IMR-90 (cell line): ENCODE measurements at regions not wholly inside any gene's neighbourhood (a gene's known extent, or its start where the extent isn't known, plus 50 kb on each side); places are given as distances from the start of the nearest gene placed in this dataset.

Source experiments
- ATAC-seq: fragments of 200-7000 bp; cut with Tn5 transposase; 2 replicates; pipeline ENCODE4 v1.9.1; 2020; ENCODE audit warnings: low read depth, mild to moderate bottlenecking, moderate library complexity
- BruUV-seq: library from RNA; stranded (reverse); fragments of 400-500 nt; replicated peaks from 2 replicates; lab custom pipeline; 2021; lab: Mats Ljungman, UMichigan
- CTCF ChIA-PET: fragments of 300-600 bp; formaldehyde crosslinking; extraction: SDS; loops from one replicate; lab custom pipeline; 2021; ENCODE audit warnings: antibody characterized with exemption; lab: Yijun Ruan, JAX
- POLR2A ChIA-PET: fragments of 300-600 bp; sonication (Branson Sonifier 250); formaldehyde crosslinking; loops from one replicate; lab custom pipeline; 2022; ENCODE audit warnings: antibody characterized with exemption; ENCODE audit not compliant: unreplicated experiment; lab: Charles Lee
- DNase-seq: peaks from one replicate; pipeline ENCODE4 v3.0.0; 2013
- H2AFZ ChIP-seq: replicated peaks from 2 replicates; pipeline ENCODE3; 2013; ENCODE audit warnings: low read length, mild to moderate bottlenecking; ENCODE audit not compliant: poor library complexity
- H2AK5ac ChIP-seq: 2 replicates; pipeline ENCODE4 v1.6.1; 2013; ENCODE audit warnings: low read depth, low read length, inconsistent platforms
- H2AK9ac ChIP-seq: replicated peaks from 2 replicates; pipeline ENCODE3; 2013; ENCODE audit warnings: mild to moderate bottlenecking, low read depth, low read length, moderate library complexity; ENCODE audit not compliant: poor library complexity
- H2BK120ac ChIP-seq: 2 replicates; pipeline ENCODE4 v1.6.1; 2013; ENCODE audit warnings: low read depth, low read length, inconsistent platforms
- H2BK15ac ChIP-seq: 3 replicates; pipeline ENCODE4 v1.6.1; 2013; ENCODE audit warnings: low read depth, low read length, inconsistent platforms
- H2BK20ac ChIP-seq: 2 replicates; pipeline ENCODE4 v1.6.1; 2013; ENCODE audit warnings: low read depth, mild to moderate bottlenecking, inconsistent platforms, low read length, moderate library complexity
- H2BK5ac ChIP-seq: 2 replicates; pipeline ENCODE4 v1.6.1; 2013; ENCODE audit warnings: mild to moderate bottlenecking, low read depth, low read length, inconsistent platforms; ENCODE audit not compliant: poor library complexity, severe bottlenecking
- H3K14ac ChIP-seq: replicated peaks from 2 replicates; pipeline ENCODE4 v1.6.1; 2013; ENCODE audit warnings: low read depth, low read length, inconsistent platforms
- H3K18ac ChIP-seq: 2 replicates; pipeline ENCODE4 v1.6.1; 2013; ENCODE audit warnings: low read depth, low read length, control low read depth
- H3K23ac ChIP-seq: 2 replicates; pipeline ENCODE4 v1.6.1; 2013; ENCODE audit warnings: low read depth, low read length, inconsistent platforms
- H3K27ac ChIP-seq: 2 replicates; pipeline ENCODE4 v1.5.1; 2013; ENCODE audit warnings: mild to moderate bottlenecking, control low read depth, low read length; ENCODE audit not compliant: insufficient read depth
- H3K27me3 ChIP-seq: 2 replicates; pipeline ENCODE4 v1.6.1; 2013; ENCODE audit warnings: low read length; ENCODE audit not compliant: control insufficient read depth, insufficient read depth
- H3K36me3 ChIP-seq: 2 replicates; pipeline ENCODE4 v1.6.1; 2013; ENCODE audit warnings: low read length, mixed read lengths; ENCODE audit not compliant: control insufficient read depth, insufficient read depth
- H3K4ac ChIP-seq: 2 replicates; pipeline ENCODE4 v1.6.1; 2013; ENCODE audit warnings: low read depth, low read length, inconsistent platforms
- H3K4me1 ChIP-seq: 2 replicates; pipeline ENCODE4 v1.6.1; 2013; ENCODE audit warnings: low read length, mixed read lengths; ENCODE audit not compliant: control insufficient read depth, insufficient read depth
- H3K4me2 ChIP-seq: 2 replicates; pipeline ENCODE4 v1.6.1; 2013; ENCODE audit warnings: low read depth, mild to moderate bottlenecking, control low read depth, low read length, moderate library complexity
- H3K4me3 ChIP-seq: 2 replicates; pipeline ENCODE4 v1.5.1; 2013; ENCODE audit warnings: low read depth, mild to moderate bottlenecking, control low read depth, low read length, moderate library complexity; ENCODE audit not compliant: insufficient read depth
- H3K56ac ChIP-seq: 2 replicates; pipeline ENCODE4 v1.6.1; 2013; ENCODE audit warnings: low read length, inconsistent platforms; ENCODE audit not compliant: insufficient read depth; ENCODE audit errors: extremely low read depth
- H3K79me1 ChIP-seq, 2 experiments: 2 replicates each; pipeline ENCODE4 v1.6.1; 2013; ENCODE audit warnings: low read length in 2 of 2, inconsistent platforms in 1 of 2, low read depth in 1 of 2
- H3K9ac ChIP-seq: 2 replicates; pipeline ENCODE4 v1.6.1; 2013; ENCODE audit warnings: low read depth, low read length, control low read depth
- H3K9me1 ChIP-seq: 2 replicates; pipeline ENCODE4 v1.6.1; 2013; ENCODE audit warnings: low read length, inconsistent platforms; ENCODE audit not compliant: insufficient read depth
- H3K9me3 ChIP-seq: 2 replicates; pipeline ENCODE4 v1.6.1; 2013; ENCODE audit warnings: low read length; ENCODE audit not compliant: control insufficient read depth, insufficient read depth
- H4K20me1 ChIP-seq: 2 replicates; pipeline ENCODE4 v1.6.1; 2013; ENCODE audit warnings: low read length, inconsistent platforms; ENCODE audit not compliant: insufficient read depth
- H4K5ac ChIP-seq: 2 replicates; pipeline ENCODE4 v1.6.1; 2013; ENCODE audit warnings: mild to moderate bottlenecking, low read depth, low read length, control low read depth
- H4K8ac ChIP-seq, 2 experiments: 2 replicates each; pipeline ENCODE4 v1.6.1; 2013; ENCODE audit warnings: low read depth in 2 of 2, low read length in 2 of 2, control low read depth in 1 of 2, inconsistent platforms in 1 of 2
- H4K91ac ChIP-seq: 2 replicates; pipeline ENCODE4 v1.6.1; 2013; ENCODE audit warnings: low read depth, low read length, inconsistent platforms; ENCODE audit not compliant: insufficient read depth
- BHLHE40 ChIP-seq: fragments of 150-350 bp; IDR thresholded peaks from 2 replicates; pipeline ENCODE4 v1.6.1; 2016; ENCODE audit warnings: mild to moderate bottlenecking, low read depth, low read length
- CEBPB ChIP-seq: IDR thresholded peaks from 2 replicates; pipeline ENCODE4 v1.6.1; 2012; ENCODE audit warnings: low read depth, low read length, improper control_type of control experiment
- CTCF ChIP-seq: conservative IDR thresholded peaks from 2 replicates; pipeline ENCODE4 v1.5.1; 2012; ENCODE audit warnings: mild to moderate bottlenecking, low read depth, low read length, improper control_type of control experiment
- MAZ ChIP-seq: IDR thresholded peaks from 2 replicates; pipeline ENCODE4 v1.6.1; 2012; ENCODE audit warnings: low read depth, mild to moderate bottlenecking, low read length, improper control_type of control experiment, moderate library complexity, borderline replicate concordance
- MXI1 ChIP-seq: IDR thresholded peaks from 2 replicates; pipeline ENCODE4 v1.6.1; 2012; ENCODE audit warnings: low read depth, mild to moderate bottlenecking, low read length, moderate library complexity, borderline replicate concordance
- NFE2L2 ChIP-seq: fragments of 150-350 bp; IDR thresholded peaks from 2 replicates; pipeline ENCODE4 v1.6.1; 2016; ENCODE audit warnings: low read depth, mild to moderate bottlenecking, low read length
- RCOR1 ChIP-seq: IDR thresholded peaks from 2 replicates; pipeline ENCODE4 v1.6.1; 2012; ENCODE audit warnings: mild to moderate bottlenecking, low read length, improper control_type of control experiment; ENCODE audit not compliant: insufficient replicate concordance
- RFX5 ChIP-seq: IDR thresholded peaks from 2 replicates; pipeline ENCODE4 v1.8.0; 2012; ENCODE audit warnings: low read depth, mild to moderate bottlenecking, low read length, moderate library complexity
- WGBS, 2 experiments: methylation state at CpG; one replicate each; pipeline versions ENCODE4 v1.1.5 to v1.1.7; 2013; ENCODE audit warnings: missing lambda C conversion rate in 2 of 2; ENCODE audit not compliant: insufficient read length in 1 of 2; ENCODE audit errors: extremely low coverage in 2 of 2; 5-methylcytosine and 5-hydroxymethylcytosine counted together
- dilution Hi-C: fragments of 300-500 bp; cut with HindIII; formaldehyde crosslinking; loops from one replicate; pipeline ENCODE4 v1.14.3; 2018; ENCODE audit warnings: low sequenced_read_pairs; ENCODE audit not compliant: unreplicated experiment
- in situ Hi-C: fragments of 300-500 bp; cut with MboI; formaldehyde crosslinking; loops from 3 replicates; pipeline ENCODE4 v1.14.3; 2019; ENCODE audit warnings: low sequenced_read_pairs, inconsistent platforms, mixed read lengths
- intact Hi-C: fragments of 100-400 bp; cut with micrococcal nuclease; formaldehyde crosslinking; loops from 2 replicates; pipeline ENCODE4 v1.10.0; 2022
- TF ChIP-seq, protein P1 (sequence below): fragments of 150-350 bp; IDR thresholded peaks from 2 replicates; pipeline ENCODE4 v1.6.1; 2017; ENCODE audit warnings: mild to moderate bottlenecking, antibody characterized with exemption, low read length, low read depth
- TF ChIP-seq, protein P2 (sequence below): fragments of 150-350 bp; IDR thresholded peaks from 2 replicates; pipeline ENCODE4 v1.6.1; 2016; ENCODE audit warnings: low read depth, mild to moderate bottlenecking, low read length, moderate library complexity, borderline replicate concordance

GRCh38 chr6:4585682-4586468 is 190.3 kb upstream of the CDYL start (continued):
- TF ChIP-seq, protein P1, sequence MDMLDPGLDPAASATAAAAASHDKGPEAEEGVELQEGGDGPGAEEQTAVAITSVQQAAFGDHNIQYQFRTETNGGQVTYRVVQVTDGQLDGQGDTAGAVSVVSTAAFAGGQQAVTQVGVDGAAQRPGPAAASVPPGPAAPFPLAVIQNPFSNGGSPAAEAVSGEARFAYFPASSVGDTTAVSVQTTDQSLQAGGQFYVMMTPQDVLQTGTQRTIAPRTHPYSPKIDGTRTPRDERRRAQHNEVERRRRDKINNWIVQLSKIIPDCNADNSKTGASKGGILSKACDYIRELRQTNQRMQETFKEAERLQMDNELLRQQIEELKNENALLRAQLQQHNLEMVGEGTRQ: no peak

GRCh38 chr6:4584801-4585200 is 191.4 kb upstream of the CDYL start:
- Histone ChIP-seq H2BK5ac (no peak overlapping the region), H3K36me3 (no peaks in the 10 kb centered on the region), H3K23ac (no peak overlapping the region), H3K4me2 (no peak overlapping the region), H3K9me1 (peaks cover 11% of the 10 kb centered on the region), H2BK120ac (peak overlapping the region; percentile 7; the same call in 1 of the 2 replicates), H3K14ac (no peak overlapping the region), H3K4me3 (no peak overlapping the region), H4K5ac (no peak overlapping the region), H3K79me1 (peaks cover 0 to 7% of the 10 kb centered on the region in 2 experiments; a peak in 1 of 4 replicates), H3K56ac (no peak overlapping the region), H4K91ac (no peak overlapping the region), H3K4ac (no peak overlapping the region), H2AK9ac (no peak overlapping the region), H3K18ac (no peak overlapping the region), H4K8ac (no peak overlapping the region), H2BK15ac (peak overlapping the region; percentile 98; the same call in 1 of the 3 replicates), H3K4me1 (peaks cover 17% of the 10 kb centered on the region), H3K9ac (no peak overlapping the region), H3K27ac (no peak overlapping the region), H2BK20ac (no peak overlapping the region; the same call in 1 of the 2 replicates), H2AK5ac (peak overlapping the region; percentile 43; the same call in 1 of the 2 replicates), H3K27me3 (no peaks in the 10 kb centered on the region), H3K9me3 (no peaks in the 10 kb centered on the region), H4K20me1 (peaks cover 2% of the 10 kb centered on the region; the same call in 1 of the 2 replicates), H2AFZ (no peak overlapping the region)
- POLR2A ChIA-PET: no interaction called here
- in situ Hi-C loops: no loop called here
- dilution Hi-C loops: no loop called here
- CTCF ChIA-PET: no interaction called here
- TF ChIP-seq MXI1 (no peak), RFX5 (no peak), RCOR1 (no peak), NFE2L2 (no peak), BHLHE40 (no peak), CTCF (no peak), CEBPB (no peak), MAZ (no peak)
- TF ChIP-seq, protein P1: no peak
- TF ChIP-seq, protein P2, sequence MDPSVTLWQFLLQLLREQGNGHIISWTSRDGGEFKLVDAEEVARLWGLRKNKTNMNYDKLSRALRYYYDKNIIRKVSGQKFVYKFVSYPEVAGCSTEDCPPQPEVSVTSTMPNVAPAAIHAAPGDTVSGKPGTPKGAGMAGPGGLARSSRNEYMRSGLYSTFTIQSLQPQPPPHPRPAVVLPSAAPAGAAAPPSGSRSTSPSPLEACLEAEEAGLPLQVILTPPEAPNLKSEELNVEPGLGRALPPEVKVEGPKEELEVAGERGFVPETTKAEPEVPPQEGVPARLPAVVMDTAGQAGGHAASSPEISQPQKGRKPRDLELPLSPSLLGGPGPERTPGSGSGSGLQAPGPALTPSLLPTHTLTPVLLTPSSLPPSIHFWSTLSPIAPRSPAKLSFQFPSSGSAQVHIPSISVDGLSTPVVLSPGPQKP: no peak
- DNase-seq (no peak), ATAC-seq (no peak)
- no TSS peak for BruUV-seq
- 100% methylated on average over 2 of the region's 5 CpGs; no CpG with 5 or more reads in 1 of the 2 experiments for WGBS, 2 experiments
- intact Hi-C loops: loop anchor here (5.0 kb wide), 2 partner anchors 192 to 228 kb away; partner anchors contain the start of gene CDYL
